ENCODE measurements at regions not wholly inside any gene's neighbourhood (a gene's known extent, or its start where the extent isn't known, plus 50 kb on each side); places are given as distances from the start of the nearest gene placed in this dataset.

GRCh38 chr10:109200646-109201045, 722.7 kb downstream of the XPNPEP1 start:
- no peak for DNase-seq

GRCh38 chr10:109191823-109192222, 731.5 kb downstream of the XPNPEP1 start:
- DNase-seq = no peak

GRCh38 chr10:109191341-109191740, 732.0 kb downstream of the XPNPEP1 start:
- DNase-seq = no peak

- DNase-seq = no peak
Observed at GRCh38 chr10:109187677-109188076, 735.6 kb downstream of the XPNPEP1 start.

GRCh38 chr10:109183366-109183765, 739.9 kb downstream of the XPNPEP1 start:
- DNase-seq = no peak

GRCh38 chr10:109178591-109178990, 744.7 kb downstream of the XPNPEP1 start:
- no peak for DNase-seq

GRCh38 chr10:109174526-109174925, 748.8 kb downstream of the XPNPEP1 start:
- DNase-seq = no peak

- DNase-seq = no peak
Observed at GRCh38 chr10:109173937-109174336, 749.4 kb downstream of the XPNPEP1 start.

- DNase-seq = peak; percentile 11
Observed at GRCh38 chr10:109173121-109173520, 750.2 kb downstream of the XPNPEP1 start.

- no peak for DNase-seq
Observed at GRCh38 chr10:109166935-109167334, 756.4 kb downstream of the XPNPEP1 start.

- DNase-seq = no peak
Observed at GRCh38 chr10:109159351-109159750, 764.0 kb downstream of the XPNPEP1 start.

GRCh38 chr10:109156396-109156795, 766.9 kb downstream of the XPNPEP1 start:
- no peak for DNase-seq

- DNase-seq = no peak
Observed at GRCh38 chr10:109149666-109150350, 773.5 kb downstream of the XPNPEP1 start.

GRCh38 chr10:109127363-109127762, 795.9 kb downstream of the XPNPEP1 start:
- DNase-seq = no peak

GRCh38 chr10:109126541-109126940, 796.8 kb downstream of the XPNPEP1 start:
- no peak for DNase-seq

GRCh38 chr10:109126016-109126415, 797.3 kb downstream of the XPNPEP1 start:
- no peak for DNase-seq

- DNase-seq = no peak
Observed at GRCh38 chr10:109115179-109115578, 808.1 kb downstream of the XPNPEP1 start.

- DNase-seq = no peak
Observed at GRCh38 chr10:109114579-109114978, 808.7 kb downstream of the XPNPEP1 start.

- no peak for DNase-seq
Observed at GRCh38 chr10:109106604-109107003, 816.7 kb downstream of the XPNPEP1 start.

GRCh38 chr10:109105725-109106124, 817.6 kb downstream of the XPNPEP1 start:
- no peak for DNase-seq

GRCh38 chr10:109104806-109105205, 818.5 kb downstream of the XPNPEP1 start:
- DNase-seq = no peak

GRCh38 chr10:109103278-109103677, 820.0 kb downstream of the XPNPEP1 start:
- DNase-seq = no peak

- no peak for DNase-seq
Observed at GRCh38 chr10:109089779-109090178, 833.5 kb downstream of the XPNPEP1 start.

- no peak for DNase-seq
Observed at GRCh38 chr10:109071539-109071938, 851.8 kb downstream of the XPNPEP1 start.
